ENCODE measurements at regions not wholly inside any gene's neighbourhood (a gene's known extent, or its start where the extent isn't known, plus 50 kb on each side); places are given as distances from the start of the nearest gene placed in this dataset.
"Not testable (repeated sequence)": the region's sequence is repeated elsewhere in the genome, so short reads cannot be mapped to it uniquely, and the experiment has no call there.

- ATAC-seq (no peak), DNase-seq (no peak)
- Histone ChIP-seq H3K36me3 (ENCODE audit: low read depth) (no peaks in the 10 kb centered on the region), H3K9me3 (no peaks in the 10 kb centered on the region), H3K4me1 (ENCODE audit: low read depth) (no peaks in the 10 kb centered on the region), H3K4me3 (no peak overlapping the region)
- TF ChIP-seq CTCF (IDR thresholded peaks at IDR 0.05) = no peak
- intact Hi-C loops (cut with DNase I, micrococcal nuclease) = no loop called here
Observed at GRCh38 chr4:163702736-163703135, 208.2 kb downstream of the TMA16 start.

GRCh38 chr4:163703251-163703650 lies 208.8 kb downstream of the TMA16 start:
- Histone ChIP-seq H3K36me3 (ENCODE audit: low read depth) (no peaks in the 10 kb centered on the region), H3K4me3 (no peak overlapping the region), H3K9me3 (no peaks in the 10 kb centered on the region), H3K4me1 (ENCODE audit: low read depth) (no peaks in the 10 kb centered on the region)
- TF ChIP-seq CTCF (IDR thresholded peaks at IDR 0.05) = no peak
- ATAC-seq = no peak
- no peak for DNase-seq
- intact Hi-C loops (cut with DNase I, micrococcal nuclease) = no loop called here

- TF ChIP-seq CTCF (IDR thresholded peaks at IDR 0.05) = no peak
- intact Hi-C loops (cut with DNase I, micrococcal nuclease) = no loop called here
Observed at GRCh38 chr4:163707873-163708272, 213.4 kb downstream of the TMA16 start.

GRCh38 chr4:163709601-163710000 lies 215.1 kb downstream of the TMA16 start:
- no peak for ATAC-seq

More at GRCh38 chr4:163707873-163708272, 213.4 kb downstream of the TMA16 start:
- Histone ChIP-seq H3K9me3 (no peaks in the 10 kb centered on the region), H3K4me1 (ENCODE audit: low read depth) (no peaks in the 10 kb centered on the region), H3K36me3 (ENCODE audit: low read depth) (no peaks in the 10 kb centered on the region), H3K4me3 (no peak overlapping the region)
- DNase-seq (no peak), ATAC-seq (no peak)

GRCh38 chr4:163710158-163710557 lies 215.7 kb downstream of the TMA16 start:
- DNase-seq (no peak), ATAC-seq (no peak)
- Histone ChIP-seq H3K36me3 (ENCODE audit: low read depth) (no peaks in the 10 kb centered on the region), H3K4me1 (ENCODE audit: low read depth) (no peaks in the 10 kb centered on the region), H3K4me3 (no peak overlapping the region), H3K9me3 (no peaks in the 10 kb centered on the region)
- intact Hi-C loops (cut with DNase I, micrococcal nuclease) = no loop called here
- no peak for TF ChIP-seq CTCF (IDR thresholded peaks at IDR 0.05)

More at GRCh38 chr4:163709601-163710000, 215.1 kb downstream of the TMA16 start:
- H3K36me3 ChIP-seq (ENCODE audit: low read depth) = no peaks in the 10 kb centered on the region
- H3K4me1 ChIP-seq (ENCODE audit: low read depth) = no peaks in the 10 kb centered on the region
- H3K4me3 ChIP-seq = no peak overlapping the region
- no peaks in the 10 kb centered on the region for H3K9me3 ChIP-seq
- DNase-seq = no peak
- intact Hi-C loops (cut with DNase I, micrococcal nuclease) = no loop called here
- no peak for TF ChIP-seq CTCF (IDR thresholded peaks at IDR 0.05)

- H3K4me3 ChIP-seq; intact Hi-C loops (cut with DNase I, micrococcal nuclease); H3K9me3 ChIP-seq; H3K36me3 ChIP-seq (ENCODE audit: low read depth); DNase-seq; ATAC-seq; H3K4me1 ChIP-seq (ENCODE audit: low read depth): not testable (repeated sequence)
Observed at GRCh38 chr4:163724495-163724894, 230.0 kb downstream of the TMA16 start.
